ENCODE measurements at regions not wholly inside any gene's neighbourhood (a gene's known extent, or its start where the extent isn't known, plus 50 kb on each side); places are given as distances from the start of the nearest gene placed in this dataset.
A peak's percentile ranks its signal among the peaks of the same experiment; 100 is the strongest.

- TF ChIP-seq ZNF281 (CRISPR knock-in tag; IDR thresholded peaks at IDR 0.05) (peak; percentile 92; the same call in 1 of the 2 replicates), MYBL2 (CRISPR knock-in tag; IDR thresholded peaks at IDR 0.05) (peak; percentile 91), PREB (CRISPR knock-in tag; IDR thresholded peaks at IDR 0.05; ENCODE audit: borderline replicate concordance) (peak; percentile 90; the same call in 1 of the 2 replicates), ZNF219 (CRISPR knock-in tag; IDR thresholded peaks at IDR 0.05; ENCODE audit: borderline replicate concordance) (peak; percentile 87), CTCF (IDR thresholded peaks at IDR 0.05) (no peak), SOX15 (CRISPR knock-in tag; IDR thresholded peaks at IDR 0.05) (peak; percentile 60; the same call in 1 of the 2 replicates), RELA (CRISPR knock-in tag; IDR thresholded peaks at IDR 0.05; ENCODE audit: borderline replicate concordance) (peak; percentile 76; the same call in 1 of the 2 replicates), ERG (CRISPR knock-in tag; IDR thresholded peaks at IDR 0.05) (peak; percentile 100), E2F4 (CRISPR knock-in tag; IDR thresholded peaks at IDR 0.05; ENCODE audit: borderline replicate concordance, low read depth) (peak; percentile 85; the same call in 1 of the 2 replicates), ATF1 (CRISPR knock-in tag; IDR thresholded peaks at IDR 0.05) (peak; percentile 95), ATF6 (CRISPR knock-in tag; IDR thresholded peaks at IDR 0.05) (no peak), USF2 (CRISPR knock-in tag; IDR thresholded peaks at IDR 0.05) (no peak), AFF4 (CRISPR knock-in tag; IDR thresholded peaks at IDR 0.05; ENCODE audit: borderline replicate concordance) (peak; percentile 95), ZNF425 (CRISPR knock-in tag; conservative IDR thresholded peaks at IDR 0.05) (peak; percentile 100), TEAD4 (CRISPR knock-in tag; IDR thresholded peaks at IDR 0.05) (peak; percentile 88), MAX (CRISPR knock-in tag; IDR thresholded peaks at IDR 0.05) (peak; percentile 35; the same call in 1 of the 2 replicates), ZNF671 (CRISPR knock-in tag; IDR thresholded peaks at IDR 0.05) (peak; percentile 100)
Measured at GRCh38 chr1:148263128-148263905, 111.2 kb upstream of the NBPF11 start (continued).
